Hepatocyte (in vitro differentiated cells): ENCODE measurements at regions not wholly inside any gene's neighbourhood (a gene's known extent, or its start where the extent isn't known, plus 50 kb on each side); places are given as distances from the start of the nearest gene placed in this dataset.

Experiments
- EZH2 ChIP-seq: fragments of 200-600 bp; sonication (generic); IDR thresholded peaks from 2 replicates; pipeline ENCODE4 v1.6.1; 2016; ENCODE audit warnings: antibody characterized with exemption, mild to moderate bottlenecking, borderline replicate concordance
- TF ChIP-seq, protein P1 (sequence below): fragments of 200-600 bp; sonication (generic); IDR thresholded peaks from 2 replicates; pipeline ENCODE4 v1.5.1; 2016; ENCODE audit warnings: antibody characterized with exemption, mild to moderate bottlenecking; ENCODE audit not compliant: poor library complexity

DNA sequence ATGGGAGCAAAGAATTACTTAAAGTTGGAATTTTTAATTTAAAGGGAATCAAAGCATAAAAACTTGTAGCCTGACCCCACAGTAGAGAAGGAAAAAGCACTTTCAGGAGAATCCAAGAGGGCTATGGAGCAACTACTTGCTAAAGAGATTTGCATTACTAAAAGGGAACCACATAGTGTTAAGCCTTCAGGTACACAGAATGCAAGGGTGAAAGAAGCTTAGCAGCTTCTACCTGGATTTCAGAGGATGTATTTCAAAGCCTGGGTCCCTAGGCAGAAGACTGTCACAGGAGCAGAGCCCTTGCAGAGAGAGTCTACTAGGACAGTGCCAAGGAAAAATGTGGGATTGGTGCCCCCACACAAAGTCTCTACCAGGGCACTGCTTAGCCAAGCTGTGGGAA lies 575.0 kb downstream of the GBE1 start:
- no peak for TF ChIP-seq EZH2
- TF ChIP-seq, protein P1, sequence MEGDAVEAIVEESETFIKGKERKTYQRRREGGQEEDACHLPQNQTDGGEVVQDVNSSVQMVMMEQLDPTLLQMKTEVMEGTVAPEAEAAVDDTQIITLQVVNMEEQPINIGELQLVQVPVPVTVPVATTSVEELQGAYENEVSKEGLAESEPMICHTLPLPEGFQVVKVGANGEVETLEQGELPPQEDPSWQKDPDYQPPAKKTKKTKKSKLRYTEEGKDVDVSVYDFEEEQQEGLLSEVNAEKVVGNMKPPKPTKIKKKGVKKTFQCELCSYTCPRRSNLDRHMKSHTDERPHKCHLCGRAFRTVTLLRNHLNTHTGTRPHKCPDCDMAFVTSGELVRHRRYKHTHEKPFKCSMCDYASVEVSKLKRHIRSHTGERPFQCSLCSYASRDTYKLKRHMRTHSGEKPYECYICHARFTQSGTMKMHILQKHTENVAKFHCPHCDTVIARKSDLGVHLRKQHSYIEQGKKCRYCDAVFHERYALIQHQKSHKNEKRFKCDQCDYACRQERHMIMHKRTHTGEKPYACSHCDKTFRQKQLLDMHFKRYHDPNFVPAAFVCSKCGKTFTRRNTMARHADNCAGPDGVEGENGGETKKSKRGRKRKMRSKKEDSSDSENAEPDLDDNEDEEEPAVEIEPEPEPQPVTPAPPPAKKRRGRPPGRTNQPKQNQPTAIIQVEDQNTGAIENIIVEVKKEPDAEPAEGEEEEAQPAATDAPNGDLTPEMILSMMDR: no peak
